ENCODE measurements at regions not wholly inside any gene's neighbourhood (a gene's known extent, or its start where the extent isn't known, plus 50 kb on each side); places are given as distances from the start of the nearest gene placed in this dataset.

GRCh38 chrX:13248867-13249486 is 70.9 kb downstream of the ATXN3L start:
- Histone ChIP-seq H3K4me3 (no peak overlapping the region), H3K27me3 (no peaks in the 10 kb centered on the region), H3K4me1 (no peaks in the 10 kb centered on the region), H3K27ac (no peak overlapping the region), H3K36me3 (no peaks in the 10 kb centered on the region), H3K9me3 (no peaks in the 10 kb centered on the region)
- DNase-seq = no peak
- no peak for TF ChIP-seq CTCF (IDR thresholded peaks at IDR 0.05)
- no peak for TF ChIP-seq POLR2A (IDR thresholded peaks at IDR 0.05)

- no peaks in the 10 kb centered on the region for H3K9me3 ChIP-seq
- no peaks in the 10 kb centered on the region for H3K36me3 ChIP-seq
- no peak overlapping the region for H3K4me3 ChIP-seq
- no peak for DNase-seq
- TF ChIP-seq POLR2A (IDR thresholded peaks at IDR 0.05) = no peak
- TF ChIP-seq CTCF (IDR thresholded peaks at IDR 0.05) = no peak
- no peak overlapping the region for H3K27ac ChIP-seq
- no peaks in the 10 kb centered on the region for H3K27me3 ChIP-seq
- no peaks in the 10 kb centered on the region for H3K4me1 ChIP-seq
Measured at GRCh38 chrX:13239272-13239671, 80.6 kb downstream of the ATXN3L start.

- Histone ChIP-seq H3K27me3 (no peaks in the 10 kb centered on the region), H3K4me1 (no peaks in the 10 kb centered on the region), H3K4me3 (no peak overlapping the region), H3K9me3 (no peaks in the 10 kb centered on the region), H3K36me3 (no peaks in the 10 kb centered on the region), H3K27ac (peak overlapping the region in 1 of 4 donors; percentile 40)
- DNase-seq = no peak
- no peak for TF ChIP-seq CTCF (IDR thresholded peaks at IDR 0.05)
- no peak for TF ChIP-seq POLR2A (IDR thresholded peaks at IDR 0.05)
Measured at GRCh38 chrX:13235930-13236329, 83.9 kb downstream of the ATXN3L start.

GRCh38 chrX:13232484-13232883 is 87.4 kb downstream of the ATXN3L start:
- no peak overlapping the region for H3K4me3 ChIP-seq
- no peaks in the 10 kb centered on the region for H3K36me3 ChIP-seq
- TF ChIP-seq CTCF (IDR thresholded peaks at IDR 0.05) (no peak), POLR2A (IDR thresholded peaks at IDR 0.05) (no peak)
- DNase-seq = no peak
- no peak overlapping the region for H3K27ac ChIP-seq
- no peaks in the 10 kb centered on the region for H3K4me1 ChIP-seq
- no peaks in the 10 kb centered on the region for H3K9me3 ChIP-seq
- no peaks in the 10 kb centered on the region for H3K27me3 ChIP-seq

GRCh38 chrX:13226214-13226613 is 93.6 kb downstream of the ATXN3L start:
- no peak for TF ChIP-seq POLR2A (IDR thresholded peaks at IDR 0.05)
- no peak for TF ChIP-seq CTCF (IDR thresholded peaks at IDR 0.05)
- no peaks in the 10 kb centered on the region for H3K27me3 ChIP-seq
- DNase-seq = no peak
- no peaks in the 10 kb centered on the region for H3K36me3 ChIP-seq
- no peaks in the 10 kb centered on the region for H3K9me3 ChIP-seq
- H3K27ac ChIP-seq = no peak overlapping the region
- H3K4me3 ChIP-seq = no peak overlapping the region
- H3K4me1 ChIP-seq = no peaks in the 10 kb centered on the region
